WERI-Rb-1 (cell line): ENCODE measurements at regions not wholly inside any gene's neighbourhood (a gene's known extent, or its start where the extent isn't known, plus 50 kb on each side); places are given as distances from the start of the nearest gene placed in this dataset.

Experiments
- DNase-seq: peaks from one replicate; pipeline ENCODE4 v3.0.0-alpha.2; 2020
- H3K27ac ChIP-seq: fragments of 250-450 bp; sonication (Bioruptor Pico); 2 replicates; pipeline ENCODE4 v1.5.1; 2020; ENCODE audit warnings: mild to moderate bottlenecking, moderate library complexity
- H3K27me3 ChIP-seq: fragments of 250-450 bp; sonication (Bioruptor Pico); 2 replicates; pipeline ENCODE4 v1.5.1; 2021; ENCODE audit warnings: mild to moderate bottlenecking, low read depth, moderate library complexity; ENCODE audit not compliant: insufficient read depth, severe bottlenecking
- H3K36me3 ChIP-seq: fragments of 250-450 bp; sonication (Bioruptor Pico); 2 replicates; pipeline ENCODE4 v1.5.1; 2020; ENCODE audit warnings: mild to moderate bottlenecking, moderate library complexity
- H3K4me3 ChIP-seq: 2 replicates; pipeline ENCODE4 v1.5.1; 2011; ENCODE audit warnings: low read depth, mild to moderate bottlenecking, control low read depth, low read length
- H3K9me3 ChIP-seq: fragments of 250-450 bp; sonication (Bioruptor Pico); 2 replicates; pipeline ENCODE4 v1.5.1; 2021; ENCODE audit warnings: mild to moderate bottlenecking, moderate library complexity; ENCODE audit not compliant: severe bottlenecking
- CTCF ChIP-seq: IDR thresholded peaks from 2 replicates; pipeline ENCODE4 v1.5.1; 2011; ENCODE audit warnings: low read depth, mild to moderate bottlenecking, control low read depth, inconsistent platforms, low read length

GRCh38 chrX:110964786-110965185 lies 131.2 kb upstream of the PAK3 start:
- Histone ChIP-seq H3K9me3 (no peaks in the 10 kb centered on the region), H3K27ac (no peak overlapping the region), H3K36me3 (no peaks in the 10 kb centered on the region), H3K27me3 (peaks cover 63% of the 10 kb centered on the region), H3K4me3 (no peak overlapping the region)
- DNase-seq: no peak
- no peak for TF ChIP-seq CTCF

GRCh38 chrX:110962451-110962850 lies 133.5 kb upstream of the PAK3 start:
- no peak for TF ChIP-seq CTCF
- no peaks in the 10 kb centered on the region for H3K36me3 ChIP-seq
- peaks cover 62% of the 10 kb centered on the region for H3K27me3 ChIP-seq

GRCh38 chrX:110955706-110956105 lies 140.3 kb upstream of the PAK3 start:
- H3K4me3 ChIP-seq: no peak overlapping the region
- peaks cover 79% of the 10 kb centered on the region for H3K27me3 ChIP-seq
- H3K9me3 ChIP-seq: no peaks in the 10 kb centered on the region
- no peak for DNase-seq
- no peak overlapping the region for H3K27ac ChIP-seq
- TF ChIP-seq CTCF: no peak
- H3K36me3 ChIP-seq: no peaks in the 10 kb centered on the region

More at GRCh38 chrX:110962451-110962850, 133.5 kb upstream of the PAK3 start:
- no peak for DNase-seq
- Histone ChIP-seq H3K27ac (no peak overlapping the region), H3K9me3 (no peaks in the 10 kb centered on the region), H3K4me3 (no peak overlapping the region)

GRCh38 chrX:110954428-110955100 lies 141.4 kb upstream of the PAK3 start:
- Histone ChIP-seq H3K27me3 (peaks cover 77% of the 10 kb centered on the region), H3K36me3 (no peaks in the 10 kb centered on the region), H3K4me3 (no peak overlapping the region), H3K27ac (no peak overlapping the region), H3K9me3 (no peaks in the 10 kb centered on the region)
- no peak for DNase-seq
- no peak for TF ChIP-seq CTCF

GRCh38 chrX:110951472-110952269 lies 144.3 kb upstream of the PAK3 start:
- Histone ChIP-seq H3K27me3 (peaks cover 65% of the 10 kb centered on the region), H3K36me3 (no peaks in the 10 kb centered on the region), H3K4me3 (no peak overlapping the region), H3K27ac (no peak overlapping the region), H3K9me3 (no peaks in the 10 kb centered on the region)
- no peak for TF ChIP-seq CTCF
- DNase-seq: no peak
